Nephron (organoid): ENCODE measurements at regions not wholly inside any gene's neighbourhood (a gene's known extent, or its start where the extent isn't known, plus 50 kb on each side); places are given as distances from the start of the nearest gene placed in this dataset.
A peak's percentile ranks its signal among the peaks of the same experiment; 100 is the strongest.

ENCODE experiments used
- H3K27ac Mint-ChIP-seq, 3 experiments: 2 replicates each; pipeline ENCODE4 v1.8.0; 2020; ENCODE audit warnings: mixed read lengths in 3 of 3, mild to moderate bottlenecking in 2 of 3, moderate library complexity in 1 of 3
- H3K27me3 Mint-ChIP-seq: 2 replicates; pipeline ENCODE4 v1.8.0; 2021; ENCODE audit warnings: low read depth, mild to moderate bottlenecking, moderate library complexity, mixed read lengths
- H3K36me3 Mint-ChIP-seq: 2 replicates; pipeline ENCODE4 v1.8.0; 2020; ENCODE audit warnings: low read depth, mixed read lengths
- H3K4me1 Mint-ChIP-seq: 2 replicates; pipeline ENCODE4 v1.8.0; 2020; ENCODE audit warnings: mixed read lengths
- H3K4me3 Mint-ChIP-seq, 3 experiments: 2 replicates each; pipeline ENCODE4 v1.8.0; 2020; ENCODE audit warnings: mild to moderate bottlenecking in 3 of 3, mixed read lengths in 3 of 3, moderate library complexity in 2 of 3
- H3K9me3 Mint-ChIP-seq: 2 replicates; pipeline ENCODE4 v1.8.0; 2020; ENCODE audit warnings: mixed read lengths
- TF ChIP-seq, protein P1 (sequence below), 3 experiments: fragments of 200-600 bp; sonication (generic); IDR thresholded peaks; one replicate each; pipeline ENCODE4 v1.5.0; 2021; ENCODE audit warnings: antibody characterized with exemption in 3 of 3; ENCODE audit not compliant: unreplicated experiment in 3 of 3

DNA sequence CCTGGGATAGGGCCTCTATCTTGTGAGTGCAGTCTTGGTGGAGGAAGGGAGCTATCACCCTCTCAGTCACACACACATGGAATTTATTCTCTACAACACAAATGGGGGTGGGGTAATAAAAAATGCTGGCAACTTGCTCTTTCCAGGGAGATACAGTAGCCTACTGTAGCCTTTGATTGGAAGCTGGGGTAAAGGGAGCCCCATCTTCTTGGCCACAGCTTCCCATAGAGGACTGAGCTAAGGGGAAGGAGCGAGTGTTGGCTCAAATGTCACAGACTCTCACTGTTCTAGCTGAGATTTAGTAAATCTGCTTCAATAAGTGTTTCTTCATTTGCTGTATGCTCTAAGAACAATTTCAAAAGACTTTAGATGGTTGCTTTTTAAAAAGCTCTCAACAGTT is 222.2 kb upstream of the CXCL12 start:
- Mint-ChIP-seq H3K27me3 (peaks cover 18% of the 10 kb centered on the region), H3K27ac (peak overlapping the region in 1 of 3 experiments; percentile 34), H3K4me3 (no peak overlapping the region), H3K36me3 (no peaks in the 10 kb centered on the region), H3K4me1 (no peaks in the 10 kb centered on the region), H3K9me3 (no peaks in the 10 kb centered on the region)
- TF ChIP-seq, protein P1, sequence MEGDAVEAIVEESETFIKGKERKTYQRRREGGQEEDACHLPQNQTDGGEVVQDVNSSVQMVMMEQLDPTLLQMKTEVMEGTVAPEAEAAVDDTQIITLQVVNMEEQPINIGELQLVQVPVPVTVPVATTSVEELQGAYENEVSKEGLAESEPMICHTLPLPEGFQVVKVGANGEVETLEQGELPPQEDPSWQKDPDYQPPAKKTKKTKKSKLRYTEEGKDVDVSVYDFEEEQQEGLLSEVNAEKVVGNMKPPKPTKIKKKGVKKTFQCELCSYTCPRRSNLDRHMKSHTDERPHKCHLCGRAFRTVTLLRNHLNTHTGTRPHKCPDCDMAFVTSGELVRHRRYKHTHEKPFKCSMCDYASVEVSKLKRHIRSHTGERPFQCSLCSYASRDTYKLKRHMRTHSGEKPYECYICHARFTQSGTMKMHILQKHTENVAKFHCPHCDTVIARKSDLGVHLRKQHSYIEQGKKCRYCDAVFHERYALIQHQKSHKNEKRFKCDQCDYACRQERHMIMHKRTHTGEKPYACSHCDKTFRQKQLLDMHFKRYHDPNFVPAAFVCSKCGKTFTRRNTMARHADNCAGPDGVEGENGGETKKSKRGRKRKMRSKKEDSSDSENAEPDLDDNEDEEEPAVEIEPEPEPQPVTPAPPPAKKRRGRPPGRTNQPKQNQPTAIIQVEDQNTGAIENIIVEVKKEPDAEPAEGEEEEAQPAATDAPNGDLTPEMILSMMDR (IDR thresholded peaks at IDR 0.05; ENCODE audit: unreplicated experiment in 3 of 3): no peak

DNA sequence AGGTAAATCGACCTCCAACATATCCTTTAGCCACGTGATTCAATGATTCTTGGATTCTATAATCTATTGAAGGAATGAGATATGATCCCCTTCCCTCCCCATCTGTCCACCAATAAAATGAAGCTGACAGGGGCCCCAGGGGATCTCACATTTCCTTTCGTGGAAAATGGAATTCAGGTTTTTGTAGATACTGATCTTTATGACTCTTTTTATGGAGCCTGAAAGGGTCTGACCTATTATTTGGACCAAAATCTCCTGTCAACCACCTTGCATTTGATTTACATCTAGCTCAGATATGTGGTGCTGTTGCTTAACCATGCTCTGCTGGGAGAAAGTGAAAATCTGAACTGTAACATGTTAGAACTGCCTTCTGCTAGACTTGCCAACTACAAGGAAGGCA is 234.0 kb upstream of the CXCL12 start:
- Mint-ChIP-seq H3K27ac (peak overlapping the region in 2 of 3 experiments; percentile 55 to 74), H3K4me3 (no peak overlapping the region), H3K36me3 (no peaks in the 10 kb centered on the region), H3K27me3 (no peaks in the 10 kb centered on the region), H3K4me1 (peaks cover 10% of the 10 kb centered on the region), H3K9me3 (no peaks in the 10 kb centered on the region)
- TF ChIP-seq, protein P1 (IDR thresholded peaks at IDR 0.05; ENCODE audit: unreplicated experiment in 3 of 3): no peak

DNA sequence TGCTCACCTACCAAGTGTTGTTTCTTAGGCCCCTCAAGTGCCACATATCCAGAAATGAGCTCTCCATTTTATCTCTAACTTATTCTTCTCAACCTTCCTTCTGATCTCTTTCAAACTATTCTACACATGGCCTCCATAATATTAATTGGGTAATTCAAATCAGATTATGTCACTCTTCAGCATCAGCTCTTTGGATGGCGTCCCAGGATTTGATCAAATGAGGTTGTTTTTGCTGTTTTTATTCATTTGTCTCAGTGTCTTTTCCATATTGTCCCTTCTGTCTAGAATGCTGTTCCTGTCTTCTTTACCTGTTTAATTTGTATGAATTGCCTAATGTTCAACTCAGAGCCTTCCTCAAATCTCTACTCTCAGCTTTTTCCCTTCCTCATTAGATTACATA is 234.6 kb upstream of the CXCL12 start:
- Mint-ChIP-seq H3K9me3 (no peaks in the 10 kb centered on the region), H3K36me3 (no peaks in the 10 kb centered on the region), H3K27me3 (no peaks in the 10 kb centered on the region), H3K4me3 (no peak overlapping the region), H3K27ac (peak overlapping the region; percentile 0 to 74 (median 55)), H3K4me1 (peaks cover 10% of the 10 kb centered on the region)
- TF ChIP-seq, protein P1 (IDR thresholded peaks at IDR 0.05; ENCODE audit: unreplicated experiment in 3 of 3): no peak

DNA sequence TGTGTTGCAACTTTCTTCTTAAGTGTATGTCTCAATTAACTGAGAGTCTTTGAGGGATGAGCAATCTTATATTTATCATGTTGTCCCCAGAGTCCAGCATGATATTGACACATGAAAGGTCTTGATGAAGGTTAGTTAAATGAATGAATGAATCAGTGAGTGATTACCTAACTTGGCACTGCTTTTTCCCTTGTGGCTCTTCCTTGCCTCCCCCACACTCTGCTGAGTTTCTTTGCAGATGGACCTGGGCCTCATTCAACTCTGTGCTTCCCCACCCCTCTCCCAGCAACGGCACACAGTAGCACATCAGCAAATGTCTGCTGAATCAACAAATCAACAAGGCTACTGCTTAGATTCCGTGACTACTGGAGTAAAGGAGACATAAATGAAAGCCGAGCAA is 235.1 kb upstream of the CXCL12 start:
- Mint-ChIP-seq H3K4me3 (no peak overlapping the region), H3K4me1 (peaks cover 10% of the 10 kb centered on the region), H3K27ac (peak overlapping the region; percentile 0 to 74 (median 55)), H3K36me3 (no peaks in the 10 kb centered on the region), H3K27me3 (no peaks in the 10 kb centered on the region), H3K9me3 (no peaks in the 10 kb centered on the region)
- TF ChIP-seq, protein P1 (IDR thresholded peaks at IDR 0.05; ENCODE audit: unreplicated experiment in 3 of 3): no peak

DNA sequence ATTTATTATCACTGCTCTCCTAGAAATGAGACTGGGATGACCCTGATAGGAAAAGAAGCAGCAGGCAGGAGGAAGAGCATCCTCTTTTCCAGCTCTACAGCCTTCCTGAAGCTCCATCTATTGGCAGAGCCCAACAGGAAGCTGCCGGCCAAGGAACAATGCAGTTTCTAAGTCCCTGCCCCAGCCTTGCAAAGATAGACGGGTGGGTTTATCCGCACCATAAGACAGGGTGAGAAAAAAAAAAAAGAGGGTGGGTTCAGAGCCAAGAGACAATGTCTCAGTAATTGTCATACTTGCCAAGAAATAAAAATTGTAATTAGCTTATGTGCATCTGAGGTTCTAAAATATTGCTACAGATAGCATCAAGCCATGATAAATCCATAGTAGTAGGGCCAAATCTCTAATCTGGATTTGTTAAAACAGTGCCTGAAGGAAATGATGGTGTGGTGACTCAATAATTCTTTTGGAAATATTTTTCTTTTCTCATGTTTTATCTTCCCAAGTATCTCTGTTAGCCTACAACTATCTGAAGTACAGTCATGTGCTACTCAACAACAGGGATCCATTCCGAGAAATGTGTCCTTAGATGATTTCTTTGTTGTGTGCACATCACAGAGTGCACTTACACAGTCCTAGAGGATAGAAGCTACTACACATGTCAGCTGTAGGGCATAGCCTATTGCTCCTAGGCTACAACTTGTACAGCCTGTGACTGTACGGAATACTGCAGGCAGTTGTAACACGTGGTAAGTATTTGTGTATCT is 242.9 kb upstream of the CXCL12 start:
- no peaks in the 10 kb centered on the region for H3K36me3 Mint-ChIP-seq
- peaks cover 7% of the 10 kb centered on the region for H3K4me1 Mint-ChIP-seq
- TF ChIP-seq, protein P1 (IDR thresholded peaks at IDR 0.05; ENCODE audit: unreplicated experiment in 3 of 3): no peak
- H3K9me3 Mint-ChIP-seq: no peaks in the 10 kb centered on the region
- H3K27me3 Mint-ChIP-seq: no peaks in the 10 kb centered on the region
- H3K4me3 Mint-ChIP-seq: no peak overlapping the region
- no peak overlapping the region for H3K27ac Mint-ChIP-seq

DNA sequence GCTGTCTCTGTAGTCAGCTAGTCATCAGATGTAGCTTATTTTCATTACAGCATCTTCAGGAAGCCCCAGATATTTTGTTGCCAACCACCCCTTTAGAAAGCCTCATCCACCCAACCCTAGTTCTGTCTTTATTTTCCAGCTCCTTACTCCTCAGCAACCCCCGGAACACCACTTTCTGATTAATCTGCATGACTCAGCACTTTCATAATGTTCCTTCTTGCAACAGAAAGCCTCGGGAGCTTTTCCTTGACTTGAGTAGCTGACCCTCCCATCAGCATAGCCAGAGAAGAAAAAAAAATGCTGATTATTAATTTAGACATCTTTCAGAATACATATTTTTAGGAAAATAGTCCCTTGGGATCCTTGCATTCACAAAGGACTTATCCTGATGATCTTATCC is 244.0 kb upstream of the CXCL12 start:
- Mint-ChIP-seq H3K4me3 (no peak overlapping the region), H3K27ac (peak overlapping the region; percentile 23 to 59 (median 51)), H3K9me3 (no peaks in the 10 kb centered on the region)

More for the DNA sequence above, 244.0 kb upstream of the CXCL12 start:
- TF ChIP-seq, protein P1 (IDR thresholded peaks at IDR 0.05; ENCODE audit: unreplicated experiment in 3 of 3): no peak
- Mint-ChIP-seq H3K27me3 (no peaks in the 10 kb centered on the region), H3K4me1 (peaks cover 7% of the 10 kb centered on the region), H3K36me3 (no peaks in the 10 kb centered on the region)
